GM23338 (cell line): ENCODE measurements at regions not wholly inside any gene's neighbourhood (a gene's known extent, or its start where the extent isn't known, plus 50 kb on each side); places are given as distances from the start of the nearest gene placed in this dataset.

Experiments used
- ATAC-seq: fragments of 200-7000 bp; cut with Tn5 transposase; 3 replicates; pipeline ENCODE4 v1.9.1; 2020
- DNase-seq: peaks from one replicate; pipeline ENCODE4 v3.0.0-alpha.2; 2015; ENCODE audit warnings: low spot score
- H2AFZ ChIP-seq: fragments of 200-600 bp; sonication (generic); 2 replicates; pipeline ENCODE4 v1.8.0; 2016; ENCODE audit warnings: antibody characterized with exemption, mild to moderate bottlenecking, moderate library complexity
- H3F3A ChIP-seq: fragments of 200-600 bp; sonication (generic); replicated peaks from 2 replicates; pipeline ENCODE4 v1.8.0; 2017; ENCODE audit warnings: antibody characterized with exemption, mixed run types, low read depth
- H3K27ac ChIP-seq: fragments of 200-600 bp; sonication (generic); 2 replicates; pipeline ENCODE4 v1.6.1; 2016; ENCODE audit warnings: low read depth
- H3K27me3 ChIP-seq: fragments of 200-600 bp; sonication (generic); 2 replicates; pipeline ENCODE4 v1.8.0; 2016; ENCODE audit warnings: mild to moderate bottlenecking, mixed run types, moderate library complexity; ENCODE audit not compliant: insufficient read depth
- H3K36me3 ChIP-seq: fragments of 200-600 bp; sonication (generic); 2 replicates; pipeline ENCODE4 v1.8.0; 2016; ENCODE audit warnings: mild to moderate bottlenecking; ENCODE audit not compliant: insufficient read depth
- H3K4me1 ChIP-seq: fragments of 200-600 bp; sonication (generic); 2 replicates; pipeline ENCODE4 v1.8.0; 2016; ENCODE audit warnings: mild to moderate bottlenecking, moderate library complexity; ENCODE audit not compliant: insufficient read depth
- H3K4me2 ChIP-seq: fragments of 200-600 bp; sonication (generic); 2 replicates; pipeline ENCODE4 v1.7.1; 2017; ENCODE audit warnings: mixed run types
- H3K4me3 ChIP-seq: fragments of 200-600 bp; sonication (generic); 2 replicates; pipeline ENCODE4 v1.6.1; 2016; ENCODE audit warnings: mixed run types
- H3K79me2 ChIP-seq: fragments of 200-600 bp; sonication (generic); replicated peaks from 2 replicates; pipeline ENCODE4 v1.8.0; 2017; ENCODE audit warnings: mild to moderate bottlenecking; ENCODE audit not compliant: insufficient read depth
- H3K9me2 ChIP-seq: fragments of 200-600 bp; sonication (generic); 2 replicates; pipeline ENCODE4 v1.8.0; 2017; ENCODE audit not compliant: insufficient read depth
- H4K20me1 ChIP-seq: fragments of 200-600 bp; sonication (generic); replicated peaks from 2 replicates; pipeline ENCODE4 v1.8.0; 2017; ENCODE audit warnings: mild to moderate bottlenecking; ENCODE audit not compliant: insufficient read depth
- H3K27ac Mint-ChIP-seq: 2 replicates; pipeline ENCODE4 v1.8.0; 2020; ENCODE audit warnings: inconsistent platforms, mild to moderate bottlenecking, moderate library complexity, mixed read lengths
- H3K27me3 Mint-ChIP-seq: 3 replicates; pipeline ENCODE4 v1.8.0; 2022; ENCODE audit warnings: low read depth, mild to moderate bottlenecking, moderate library complexity, mixed read lengths, inconsistent platforms; ENCODE audit not compliant: insufficient read depth, poor library complexity
- H3K36me3 Mint-ChIP-seq: 3 replicates; pipeline ENCODE4 v1.8.0; 2021; ENCODE audit warnings: low read depth, mild to moderate bottlenecking, inconsistent platforms, moderate library complexity, mixed read lengths
- H3K4me1 Mint-ChIP-seq: 3 replicates; pipeline ENCODE4 v1.8.0; 2020; ENCODE audit warnings: mild to moderate bottlenecking, inconsistent platforms, mixed read lengths
- H3K4me3 Mint-ChIP-seq: 3 replicates; pipeline ENCODE4 v1.8.0; 2021; ENCODE audit warnings: moderate library complexity, mild to moderate bottlenecking, inconsistent platforms, mixed read lengths
- H3K9me3 Mint-ChIP-seq: 3 replicates; pipeline ENCODE4 v1.8.0; 2020; ENCODE audit warnings: moderate library complexity, mild to moderate bottlenecking, inconsistent platforms, mixed read lengths
- CTCF ChIP-seq, 2 experiments: fragments of 200-600 bp in 1 of 2; sonication (generic) in 1 of 2; conservative IDR thresholded peaks; 2 replicates each; pipeline versions ENCODE4 v1.5.1 to v1.6.1; 2016 to 2017; ENCODE audit warnings: antibody characterized with exemption in 2 of 2, low read depth in 2 of 2, mild to moderate bottlenecking in 2 of 2, moderate library complexity in 1 of 2
- JUNB ChIP-seq: IDR thresholded peaks from one replicate; pipeline ENCODE4 v1.6.1; 2016; ENCODE audit warnings: antibody characterized with exemption; ENCODE audit not compliant: unreplicated experiment
- REST ChIP-seq: IDR thresholded peaks from one replicate; pipeline ENCODE4 v1.6.1; 2018; ENCODE audit warnings: antibody characterized with exemption; ENCODE audit not compliant: unreplicated experiment
- ZNF462 ChIP-seq: fragments of 250-450 bp; sonication (Bioruptor Pico); IDR thresholded peaks from 2 replicates; pipeline ENCODE4 v1.5.0; 2020; ENCODE audit warnings: mild to moderate bottlenecking, moderate library complexity

- Histone ChIP-seq H3K9me2 (peaks cover 12% of the 10 kb centered on the region), H3F3A (no peaks in the 10 kb centered on the region), H3K27ac (no peak overlapping the region), H3K4me2 (no peak overlapping the region), H3K4me1 (0 out of 2 replicates have a peak, but pooled peaks cover 6% of the 10 kb centered on the region), H2AFZ (no peak overlapping the region), H3K4me3 (no peak overlapping the region), H4K20me1 (no peaks in the 10 kb centered on the region), H3K79me2 (no peaks in the 10 kb centered on the region), H3K36me3 (no peaks in the 10 kb centered on the region; the same call in 1 of the 2 replicates), H3K27me3 (no peaks in the 10 kb centered on the region)
- H3K27ac Mint-ChIP-seq, result no peak overlapping the region
- no peak for DNase-seq
- H3K36me3 Mint-ChIP-seq, result no peaks in the 10 kb centered on the region
- peaks cover 15% of the 10 kb centered on the region for H3K4me1 Mint-ChIP-seq
- TF ChIP-seq JUNB (no peak), ZNF462 (CRISPR knock-in tag) (no peak), REST (no peak), CTCF (conservative IDR thresholded peaks at IDR 0.05; ENCODE audit: low read depth in 2 of 2) (no peak)
- H3K9me3 Mint-ChIP-seq, result no peaks in the 10 kb centered on the region; the same call in 2 of the 3 replicates
- no peaks in the 10 kb centered on the region for H3K27me3 Mint-ChIP-seq
- ATAC-seq, result no peak
- H3K4me3 Mint-ChIP-seq, result no peak overlapping the region
Observed at GRCh38 chr3:137332297-137332696, 374.5 kb downstream of the IL20RB start.
